ENCODE measurements at regions not wholly inside any gene's neighbourhood (a gene's known extent, or its start where the extent isn't known, plus 50 kb on each side); places are given as distances from the start of the nearest gene placed in this dataset.

DNA sequence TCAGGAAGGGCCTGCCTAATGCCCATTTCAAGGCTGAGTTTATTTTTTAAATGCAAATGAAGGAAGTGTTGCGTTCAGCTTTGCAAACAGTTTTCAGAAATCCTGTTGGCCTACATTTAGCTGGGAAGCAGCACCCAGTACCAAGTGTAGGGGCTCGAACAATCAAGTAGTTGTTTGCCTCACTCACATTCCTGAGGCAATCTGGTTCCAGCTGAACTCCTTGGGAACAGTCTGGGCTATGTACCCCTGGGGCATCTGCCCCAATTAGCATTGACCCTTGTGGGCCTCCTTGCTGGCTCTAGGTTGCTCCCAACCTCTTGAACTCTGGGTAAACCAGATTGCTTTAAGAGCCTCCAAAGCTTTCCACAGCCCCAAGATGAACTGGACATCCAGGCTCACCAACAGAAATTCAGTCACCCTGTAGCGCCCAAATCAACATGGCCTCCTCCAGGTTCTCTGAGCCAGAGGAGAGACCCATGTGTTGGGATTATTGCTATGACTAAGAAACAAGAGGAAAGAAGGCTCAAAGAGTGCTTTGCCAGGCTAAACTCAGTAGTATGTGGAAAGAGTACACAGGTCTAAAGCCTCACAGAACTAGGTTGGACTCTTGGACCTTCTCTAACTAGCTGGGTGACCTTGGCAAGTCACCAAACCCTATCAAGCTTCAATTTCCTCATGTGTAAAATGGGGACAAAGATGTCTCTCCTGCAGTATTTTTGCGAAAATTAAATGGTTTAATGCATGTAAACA is 532.7 kb downstream of the SOX2 start:
- Histone ChIP-seq H3K9ac (ENCODE audit: insufficient read depth in 1 of 2, low read length in 2 of 2) (no peak overlapping the region), H3K4me3 (no peak overlapping the region), H3K27me3 (ENCODE audit: control insufficient read depth in 3 of 3, insufficient read depth in 3 of 3, low read length in 2 of 3) (no peaks in the 10 kb centered on the region), H3K9me3 (ENCODE audit: control insufficient read depth in 4 of 4, insufficient read depth in 3 of 4, low read length in 3 of 4) (no peaks in the 10 kb centered on the region), H3K36me3 (ENCODE audit: control insufficient read depth in 4 of 4, insufficient read depth in 4 of 4, low read length in 4 of 4) (no peaks in the 10 kb centered on the region), H3K4me1 (ENCODE audit: control insufficient read depth in 5 of 5, insufficient read depth in 5 of 5, low read length in 5 of 5) (peaks cover 0 to 13% (median 3%) of the 10 kb centered on the region in 5 donors), H3K27ac (ENCODE audit: low read depth in 1 of 2, low read length in 1 of 2) (no peak overlapping the region)
- peak in 2 of 3 donors; percentile 11 to 17 for DNase-seq
- ATAC-seq (ENCODE audit: insufficient read depth, low FRiP score) = no peak
- WGBS, 2 donors = 85 to 89% methylated on average over 4 of the region's 4 CpGs
- TF ChIP-seq, protein P1, sequence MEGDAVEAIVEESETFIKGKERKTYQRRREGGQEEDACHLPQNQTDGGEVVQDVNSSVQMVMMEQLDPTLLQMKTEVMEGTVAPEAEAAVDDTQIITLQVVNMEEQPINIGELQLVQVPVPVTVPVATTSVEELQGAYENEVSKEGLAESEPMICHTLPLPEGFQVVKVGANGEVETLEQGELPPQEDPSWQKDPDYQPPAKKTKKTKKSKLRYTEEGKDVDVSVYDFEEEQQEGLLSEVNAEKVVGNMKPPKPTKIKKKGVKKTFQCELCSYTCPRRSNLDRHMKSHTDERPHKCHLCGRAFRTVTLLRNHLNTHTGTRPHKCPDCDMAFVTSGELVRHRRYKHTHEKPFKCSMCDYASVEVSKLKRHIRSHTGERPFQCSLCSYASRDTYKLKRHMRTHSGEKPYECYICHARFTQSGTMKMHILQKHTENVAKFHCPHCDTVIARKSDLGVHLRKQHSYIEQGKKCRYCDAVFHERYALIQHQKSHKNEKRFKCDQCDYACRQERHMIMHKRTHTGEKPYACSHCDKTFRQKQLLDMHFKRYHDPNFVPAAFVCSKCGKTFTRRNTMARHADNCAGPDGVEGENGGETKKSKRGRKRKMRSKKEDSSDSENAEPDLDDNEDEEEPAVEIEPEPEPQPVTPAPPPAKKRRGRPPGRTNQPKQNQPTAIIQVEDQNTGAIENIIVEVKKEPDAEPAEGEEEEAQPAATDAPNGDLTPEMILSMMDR (IDR thresholded peaks at IDR 0.05; ENCODE audit: control extremely low read depth, extremely low read depth) = no peak

DNA sequence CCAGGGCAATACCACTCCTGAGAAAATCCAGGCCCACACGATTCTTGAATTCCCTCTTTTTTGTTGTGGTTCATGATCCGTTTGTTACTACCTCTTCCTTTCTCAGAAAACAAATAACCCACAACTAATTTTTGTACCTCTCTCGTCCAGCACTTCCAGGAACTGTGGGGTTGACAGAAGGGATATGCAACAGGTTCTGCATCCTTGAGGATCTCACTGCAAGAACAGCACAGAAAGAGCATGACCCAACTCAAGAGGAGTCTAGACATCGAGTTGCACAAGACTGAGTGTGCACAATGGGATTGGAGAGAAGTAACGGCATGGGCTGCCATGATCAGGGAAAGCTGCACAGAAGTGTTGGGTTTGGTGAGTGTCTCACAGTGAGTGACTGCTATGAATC is 533.3 kb downstream of the SOX2 start:
- no peak overlapping the region for H3K27ac ChIP-seq (ENCODE audit: low read depth in 1 of 2, low read length in 1 of 2)
- WGBS, 2 donors = 82 to 87% methylated on average over 5 of the region's 5 CpGs
- no peaks in the 10 kb centered on the region for H3K36me3 ChIP-seq (ENCODE audit: control insufficient read depth in 4 of 4, insufficient read depth in 4 of 4, low read length in 4 of 4)
- no peak for ATAC-seq (ENCODE audit: insufficient read depth, low FRiP score)
- TF ChIP-seq, protein P1 (IDR thresholded peaks at IDR 0.05; ENCODE audit: control extremely low read depth, extremely low read depth) = no peak
- no peaks in the 10 kb centered on the region for H3K9me3 ChIP-seq (ENCODE audit: control insufficient read depth in 4 of 4, insufficient read depth in 3 of 4, low read length in 3 of 4)
- no peak for DNase-seq
- H3K9ac ChIP-seq (ENCODE audit: insufficient read depth in 1 of 2, low read length in 2 of 2) = no peak overlapping the region
- H3K4me1 ChIP-seq (ENCODE audit: control insufficient read depth in 5 of 5, insufficient read depth in 5 of 5, low read length in 5 of 5) = peaks cover 0 to 13% (median 3%) of the 10 kb centered on the region in 5 donors
- no peak overlapping the region for H3K4me3 ChIP-seq
- H3K27me3 ChIP-seq (ENCODE audit: control insufficient read depth in 3 of 3, insufficient read depth in 3 of 3, low read length in 2 of 3) = no peaks in the 10 kb centered on the region

DNA sequence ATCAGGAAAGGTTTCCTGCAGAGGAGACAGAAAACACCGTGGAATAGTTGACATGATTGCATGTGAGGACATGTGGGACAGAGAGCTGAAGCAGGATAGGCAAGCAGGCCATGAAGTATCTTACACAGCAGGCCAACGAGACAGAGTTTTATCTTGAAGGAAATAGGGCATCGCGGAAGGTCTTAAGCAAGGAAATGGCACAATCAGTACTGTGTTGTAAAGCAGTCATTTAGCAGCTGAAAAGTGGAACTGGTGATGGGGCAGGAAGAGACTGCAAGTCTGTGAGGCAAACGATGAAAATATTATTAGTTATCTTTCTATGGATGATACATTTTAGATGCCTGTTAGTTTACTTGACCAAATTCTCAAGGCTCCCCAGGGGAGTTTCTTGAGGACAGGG is 535.1 kb downstream of the SOX2 start:
- H3K9me3 ChIP-seq (ENCODE audit: control insufficient read depth in 4 of 4, insufficient read depth in 3 of 4, low read length in 3 of 4) = no peaks in the 10 kb centered on the region
- H3K4me1 ChIP-seq (ENCODE audit: control insufficient read depth in 5 of 5, insufficient read depth in 5 of 5, low read length in 5 of 5) = peaks cover 0 to 6% (median 0%) of the 10 kb centered on the region in 5 donors
- no peaks in the 10 kb centered on the region for H3K36me3 ChIP-seq (ENCODE audit: control insufficient read depth in 4 of 4, insufficient read depth in 4 of 4, low read length in 4 of 4)
- TF ChIP-seq, protein P1 (IDR thresholded peaks at IDR 0.05; ENCODE audit: control extremely low read depth, extremely low read depth) = no peak
- no peak overlapping the region for H3K4me3 ChIP-seq
- 22 to 57% methylated on average over 5 of the region's 5 CpGs for WGBS, 2 donors
- no peaks in the 10 kb centered on the region for H3K27me3 ChIP-seq (ENCODE audit: control insufficient read depth in 3 of 3, insufficient read depth in 3 of 3, low read length in 2 of 3)
- H3K27ac ChIP-seq (ENCODE audit: low read depth in 1 of 2, low read length in 1 of 2) = no peak overlapping the region
- DNase-seq (no peak), ATAC-seq (ENCODE audit: insufficient read depth, low FRiP score) (no peak)
- H3K9ac ChIP-seq (ENCODE audit: insufficient read depth in 1 of 2, low read length in 2 of 2) = no peak overlapping the region
